ENCODE measurements at regions not wholly inside any gene's neighbourhood (a gene's known extent, or its start where the extent isn't known, plus 50 kb on each side); places are given as distances from the start of the nearest gene placed in this dataset.

DNA sequence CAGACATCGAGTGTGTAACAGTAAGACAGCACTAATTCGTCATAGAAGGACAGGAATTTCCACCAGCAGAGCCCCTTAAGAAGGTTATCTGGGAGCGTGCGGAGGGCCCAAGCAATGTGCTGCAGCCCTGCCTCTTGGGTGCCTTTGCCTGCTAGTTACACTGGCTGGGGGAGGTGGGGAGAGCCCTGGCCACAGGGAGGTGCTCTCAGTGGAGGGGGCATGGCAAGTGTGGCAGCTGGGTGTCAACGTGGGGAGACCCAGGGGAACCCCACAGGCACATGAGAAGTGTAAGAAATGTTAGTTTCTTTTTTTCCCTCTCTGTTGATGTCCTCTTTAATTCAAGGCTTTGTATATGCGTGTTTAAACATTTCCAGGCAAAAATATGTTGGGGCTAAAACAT, 50.9 kb upstream of the TMTC4 start:
- TF ChIP-seq POLR2AphosphoS5 (IDR thresholded peaks at IDR 0.05): no peak
- TF ChIP-seq, protein P1, sequence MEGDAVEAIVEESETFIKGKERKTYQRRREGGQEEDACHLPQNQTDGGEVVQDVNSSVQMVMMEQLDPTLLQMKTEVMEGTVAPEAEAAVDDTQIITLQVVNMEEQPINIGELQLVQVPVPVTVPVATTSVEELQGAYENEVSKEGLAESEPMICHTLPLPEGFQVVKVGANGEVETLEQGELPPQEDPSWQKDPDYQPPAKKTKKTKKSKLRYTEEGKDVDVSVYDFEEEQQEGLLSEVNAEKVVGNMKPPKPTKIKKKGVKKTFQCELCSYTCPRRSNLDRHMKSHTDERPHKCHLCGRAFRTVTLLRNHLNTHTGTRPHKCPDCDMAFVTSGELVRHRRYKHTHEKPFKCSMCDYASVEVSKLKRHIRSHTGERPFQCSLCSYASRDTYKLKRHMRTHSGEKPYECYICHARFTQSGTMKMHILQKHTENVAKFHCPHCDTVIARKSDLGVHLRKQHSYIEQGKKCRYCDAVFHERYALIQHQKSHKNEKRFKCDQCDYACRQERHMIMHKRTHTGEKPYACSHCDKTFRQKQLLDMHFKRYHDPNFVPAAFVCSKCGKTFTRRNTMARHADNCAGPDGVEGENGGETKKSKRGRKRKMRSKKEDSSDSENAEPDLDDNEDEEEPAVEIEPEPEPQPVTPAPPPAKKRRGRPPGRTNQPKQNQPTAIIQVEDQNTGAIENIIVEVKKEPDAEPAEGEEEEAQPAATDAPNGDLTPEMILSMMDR (IDR thresholded peaks at IDR 0.05): no peak
- TF ChIP-seq POLR2A (IDR thresholded peaks at IDR 0.05): no peak
- H3K9me3 ChIP-seq: peaks cover 0 to 9% of the 10 kb centered on the region in 2 donors
- no peak overlapping the region for H3K27ac ChIP-seq
- no peaks in the 10 kb centered on the region for H3K36me3 ChIP-seq
- no peaks in the 10 kb centered on the region for H3K4me1 ChIP-seq
- no peak overlapping the region for H3K4me3 ChIP-seq
- no peak for DNase-seq (ENCODE audit: low spot score in 2 of 2)
- H3K27me3 ChIP-seq: no peaks in the 10 kb centered on the region
- intact Hi-C loops (cut with DNase I; ENCODE audit: low total_unique reads): no loop called here

DNA sequence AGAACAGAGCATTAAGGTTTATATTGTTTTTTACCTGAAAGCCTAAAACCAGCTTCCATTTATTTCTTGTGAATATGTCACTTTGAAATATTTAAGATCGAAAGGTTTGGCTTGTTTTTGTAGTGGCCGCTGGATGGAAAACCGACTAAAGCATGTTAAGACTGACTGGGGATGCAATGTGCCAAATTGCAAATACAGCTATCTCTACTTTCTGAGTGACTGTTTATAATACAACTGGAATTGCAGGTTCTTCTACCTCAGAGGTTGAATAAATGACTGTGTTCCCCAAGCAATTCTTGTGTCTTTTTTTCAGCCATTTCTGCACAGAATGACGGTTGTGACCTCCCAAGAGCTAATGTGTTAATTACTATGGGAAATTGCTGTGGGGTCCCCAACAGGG, 50.0 kb upstream of the TMTC4 start:
- H3K27ac ChIP-seq: no peak overlapping the region
- TF ChIP-seq POLR2AphosphoS5 (IDR thresholded peaks at IDR 0.05): no peak
- TF ChIP-seq, protein P1 (IDR thresholded peaks at IDR 0.05): no peak
- TF ChIP-seq POLR2A (IDR thresholded peaks at IDR 0.05): no peak
- no peak for DNase-seq (ENCODE audit: low spot score in 2 of 2)
- peaks cover 0 to 9% of the 10 kb centered on the region in 2 donors for H3K9me3 ChIP-seq
- H3K36me3 ChIP-seq: no peaks in the 10 kb centered on the region
- H3K4me1 ChIP-seq: no peaks in the 10 kb centered on the region
- intact Hi-C loops (cut with DNase I; ENCODE audit: low total_unique reads): no loop called here
- no peak overlapping the region for H3K4me3 ChIP-seq
- H3K27me3 ChIP-seq: no peaks in the 10 kb centered on the region
